ENCODE measurements at regions not wholly inside any gene's neighbourhood (a gene's known extent, or its start where the extent isn't known, plus 50 kb on each side); places are given as distances from the start of the nearest gene placed in this dataset.

DNA sequence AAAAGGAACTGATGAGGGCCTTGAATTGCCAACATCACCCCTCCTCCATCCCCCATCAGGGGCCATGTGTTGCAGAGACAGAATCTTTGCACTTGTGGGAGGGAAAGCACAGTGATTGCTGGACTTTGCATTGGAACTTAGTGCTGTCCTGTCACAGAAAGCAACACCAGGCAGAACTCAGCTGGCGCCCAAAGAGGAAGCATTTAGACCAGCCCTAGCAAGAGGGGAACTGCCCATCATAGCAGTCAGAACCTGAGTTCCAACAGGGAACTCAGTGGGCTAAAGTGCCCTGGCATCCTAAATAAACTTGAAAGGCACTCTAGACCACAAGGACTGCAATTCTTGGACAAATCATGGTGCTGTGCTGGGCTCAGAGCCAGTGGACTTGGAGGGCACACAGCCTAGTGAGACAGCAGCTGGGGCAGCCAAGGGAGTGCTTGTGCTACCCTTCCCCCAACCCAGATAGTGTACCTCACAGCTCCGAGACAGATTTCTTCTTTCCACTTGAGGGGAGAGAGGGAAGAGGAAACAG, 128.1 kb downstream of the ACTL7B start:
- Mint-ChIP-seq H3K9me3 (ENCODE audit: unreplicated experiment) (peaks cover 13% of the 10 kb centered on the region), H3K4me1 (ENCODE audit: low read depth, unreplicated experiment) (no peaks in the 10 kb centered on the region), H3K27ac (ENCODE audit: unreplicated experiment) (no peak overlapping the region), H3K27me3 (ENCODE audit: insufficient read depth, unreplicated experiment) (peaks cover 5% of the 10 kb centered on the region), H3K4me3 (ENCODE audit: unreplicated experiment) (no peak overlapping the region), H3K36me3 (ENCODE audit: insufficient read depth, unreplicated experiment) (no peaks in the 10 kb centered on the region)
- Histone ChIP-seq H3K9me3 (no peaks in the 10 kb centered on the region; the same call in 1 of the 2 replicates), H3K36me3 (ENCODE audit: control insufficient read depth, insufficient read depth, low read length) (no peaks in the 10 kb centered on the region), H3K4me1 (no peaks in the 10 kb centered on the region), H3K4me3 (ENCODE audit: low read depth, low read length) (no peak overlapping the region), H3K27me3 (replicated peaks; ENCODE audit: control insufficient read depth, insufficient read depth, low read length) (no peaks in the 10 kb centered on the region)
- no TSS peak for BruUV-seq (replicated peaks)
- intact Hi-C loops (cut with micrococcal nuclease; ENCODE audit: unreplicated experiment): no loop called here
- CTCF ChIA-PET: no interaction called here
- TF ChIP-seq, protein P1, sequence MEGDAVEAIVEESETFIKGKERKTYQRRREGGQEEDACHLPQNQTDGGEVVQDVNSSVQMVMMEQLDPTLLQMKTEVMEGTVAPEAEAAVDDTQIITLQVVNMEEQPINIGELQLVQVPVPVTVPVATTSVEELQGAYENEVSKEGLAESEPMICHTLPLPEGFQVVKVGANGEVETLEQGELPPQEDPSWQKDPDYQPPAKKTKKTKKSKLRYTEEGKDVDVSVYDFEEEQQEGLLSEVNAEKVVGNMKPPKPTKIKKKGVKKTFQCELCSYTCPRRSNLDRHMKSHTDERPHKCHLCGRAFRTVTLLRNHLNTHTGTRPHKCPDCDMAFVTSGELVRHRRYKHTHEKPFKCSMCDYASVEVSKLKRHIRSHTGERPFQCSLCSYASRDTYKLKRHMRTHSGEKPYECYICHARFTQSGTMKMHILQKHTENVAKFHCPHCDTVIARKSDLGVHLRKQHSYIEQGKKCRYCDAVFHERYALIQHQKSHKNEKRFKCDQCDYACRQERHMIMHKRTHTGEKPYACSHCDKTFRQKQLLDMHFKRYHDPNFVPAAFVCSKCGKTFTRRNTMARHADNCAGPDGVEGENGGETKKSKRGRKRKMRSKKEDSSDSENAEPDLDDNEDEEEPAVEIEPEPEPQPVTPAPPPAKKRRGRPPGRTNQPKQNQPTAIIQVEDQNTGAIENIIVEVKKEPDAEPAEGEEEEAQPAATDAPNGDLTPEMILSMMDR (IDR thresholded peaks at IDR 0.05; ENCODE audit: insufficient read depth in 1 of 2, low read depth in 1 of 2, low read length in 1 of 2, severe bottlenecking in 1 of 2, unreplicated experiment in 1 of 2): no peak
- DNase-seq: no peak
- POLR2A ChIA-PET: no interaction called here

DNA sequence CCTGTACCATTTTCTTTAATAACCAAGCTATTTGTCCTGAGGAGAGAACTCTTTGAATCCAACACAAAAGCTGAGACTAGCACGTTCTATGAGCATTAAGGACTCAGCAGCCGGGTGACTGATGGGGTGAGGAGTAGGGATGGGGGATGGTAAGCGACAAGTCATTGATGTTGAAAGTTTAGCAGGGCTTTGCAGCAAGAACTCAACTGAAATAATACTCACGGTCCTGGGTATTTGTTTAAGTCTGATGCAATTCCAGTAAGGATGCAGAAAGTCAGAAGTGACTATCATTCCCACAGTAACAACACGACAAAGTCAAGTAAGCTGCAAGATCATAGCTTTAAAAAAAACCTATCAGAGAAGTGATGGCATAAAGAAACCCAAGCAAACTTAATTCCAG, 131.1 kb downstream of the ACTL7B start:
- H3K27me3 Mint-ChIP-seq (ENCODE audit: insufficient read depth, unreplicated experiment): peaks cover 3% of the 10 kb centered on the region
- CTCF ChIA-PET: no interaction called here
- Histone ChIP-seq H3K9me3 (no peaks in the 10 kb centered on the region), H3K36me3 (ENCODE audit: control insufficient read depth, insufficient read depth, low read length) (no peaks in the 10 kb centered on the region), H3K27me3 (replicated peaks; ENCODE audit: control insufficient read depth, insufficient read depth, low read length) (no peaks in the 10 kb centered on the region), H3K4me3 (ENCODE audit: low read depth, low read length) (no peak overlapping the region), H3K4me1 (no peaks in the 10 kb centered on the region)
- H3K4me3 Mint-ChIP-seq (ENCODE audit: unreplicated experiment): no peak overlapping the region
- BruUV-seq (replicated peaks): no TSS peak
- H3K36me3 Mint-ChIP-seq (ENCODE audit: insufficient read depth, unreplicated experiment): no peaks in the 10 kb centered on the region
- intact Hi-C loops (cut with micrococcal nuclease; ENCODE audit: unreplicated experiment): no loop called here
- DNase-seq: no peak
- H3K27ac Mint-ChIP-seq (ENCODE audit: unreplicated experiment): no peak overlapping the region
- TF ChIP-seq, protein P1 (IDR thresholded peaks at IDR 0.05; ENCODE audit: insufficient read depth in 1 of 2, low read depth in 1 of 2, low read length in 1 of 2, severe bottlenecking in 1 of 2, unreplicated experiment in 1 of 2): no peak
- H3K9me3 Mint-ChIP-seq (ENCODE audit: unreplicated experiment): no peaks in the 10 kb centered on the region
- H3K4me1 Mint-ChIP-seq (ENCODE audit: low read depth, unreplicated experiment): no peaks in the 10 kb centered on the region
- POLR2A ChIA-PET: no interaction called here

DNA sequence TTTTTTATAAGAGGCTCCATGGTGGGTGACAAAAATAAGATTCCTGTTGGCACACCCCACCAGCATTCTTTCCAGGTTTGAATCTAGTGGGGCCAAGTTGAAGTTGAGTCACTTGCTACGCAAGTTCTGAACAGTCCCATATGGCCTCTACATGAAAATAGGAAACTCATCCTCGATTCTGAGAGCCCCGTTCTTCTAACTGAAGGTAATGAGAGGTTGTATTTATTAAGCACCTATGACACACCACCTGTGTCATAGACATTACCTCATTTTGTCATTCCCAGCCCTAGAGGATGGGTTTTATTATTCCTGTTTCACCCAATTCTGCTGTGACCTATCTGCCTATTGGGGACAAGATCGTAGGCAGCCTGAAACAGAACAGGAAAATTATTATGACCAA, 131.7 kb downstream of the ACTL7B start:
- Mint-ChIP-seq H3K4me1 (ENCODE audit: low read depth, unreplicated experiment) (no peaks in the 10 kb centered on the region), H3K27me3 (ENCODE audit: insufficient read depth, unreplicated experiment) (peaks cover 3% of the 10 kb centered on the region), H3K4me3 (ENCODE audit: unreplicated experiment) (no peak overlapping the region), H3K36me3 (ENCODE audit: insufficient read depth, unreplicated experiment) (no peaks in the 10 kb centered on the region), H3K9me3 (ENCODE audit: unreplicated experiment) (no peaks in the 10 kb centered on the region), H3K27ac (ENCODE audit: unreplicated experiment) (no peak overlapping the region)
- H3K27me3 ChIP-seq (replicated peaks; ENCODE audit: control insufficient read depth, insufficient read depth, low read length): no peaks in the 10 kb centered on the region
- DNase-seq: no peak
- CTCF ChIA-PET: no interaction called here
- POLR2A ChIA-PET: no interaction called here
- intact Hi-C loops (cut with micrococcal nuclease; ENCODE audit: unreplicated experiment): no loop called here
- H3K4me1 ChIP-seq: no peaks in the 10 kb centered on the region
- H3K36me3 ChIP-seq (ENCODE audit: control insufficient read depth, insufficient read depth, low read length): no peaks in the 10 kb centered on the region
- BruUV-seq (replicated peaks): no TSS peak
- no peaks in the 10 kb centered on the region for H3K9me3 ChIP-seq
- TF ChIP-seq, protein P1 (IDR thresholded peaks at IDR 0.05; ENCODE audit: insufficient read depth in 1 of 2, low read depth in 1 of 2, low read length in 1 of 2, severe bottlenecking in 1 of 2, unreplicated experiment in 1 of 2): no peak
- H3K4me3 ChIP-seq (ENCODE audit: low read depth, low read length): no peak overlapping the region

Measured in Caco-2 (cell line).